HepG2 (cell line): ENCODE measurements at regions not wholly inside any gene's neighbourhood (a gene's known extent, or its start where the extent isn't known, plus 50 kb on each side); places are given as distances from the start of the nearest gene placed in this dataset.

ENCODE experiments used
- ATAC-seq: fragments of 200-7000 bp; cut with Tn5 transposase; 3 replicates; pipeline ENCODE4 v1.9.1; 2020; ENCODE audit warnings: mild to moderate bottlenecking, moderate library complexity
- BruUV-seq: library from RNA; stranded (reverse); fragments of 400-500 nt; replicated peaks from 2 replicates; lab custom pipeline; 2021; lab: Mats Ljungman, UMichigan
- CTCF ChIA-PET: fragments of 300-600 bp; formaldehyde crosslinking; extraction: SDS; loops from one replicate; lab custom pipeline; 2021; ENCODE audit warnings: low total read pairs, inconsistent platforms, low intra/inter-chr PET ratio; lab: Yijun Ruan, JAX
- POLR2A ChIA-PET: fragments of 350-600 bp; sonication (Branson Sonifier 250); formaldehyde crosslinking; loops from one replicate; lab custom pipeline; 2020; ENCODE audit warnings: antibody characterized with exemption, inconsistent platforms; lab: Yijun Ruan, JAX
- DNase-seq: peaks from one replicate; pipeline ENCODE4 v3.0.0-alpha.2; 2015; ENCODE audit warnings: low spot score
- FAIRE-seq: peaks from 3 replicates; lab custom pipeline; 2011; peaks lifted over from hg19 to GRCh38; lab: Jason Lieb, UNC
- H2AFZ ChIP-seq: one replicate; pipeline ENCODE4 v1.6.1; 2011; ENCODE audit warnings: low read length, inconsistent platforms
- H3K27ac ChIP-seq: fragments of 300-600 bp; 3 replicates; pipeline ENCODE4 v1.8.0; 2011; ENCODE audit warnings: mixed run types, mild to moderate bottlenecking, mixed read lengths, low read length, inconsistent platforms; ENCODE audit not compliant: insufficient read depth; ENCODE audit errors: extremely low read length
- H3K27me3 ChIP-seq, 2 experiments: fragments of 200-600 bp in 1 of 2; 2 replicates in 1 of 2; 3 replicates in 1 of 2; pipeline versions ENCODE4 v1.6.0 to v1.8.0; 2011; ENCODE audit warnings: low read length in 2 of 2, mild to moderate bottlenecking in 2 of 2, moderate library complexity in 2 of 2, inconsistent platforms in 1 of 2; ENCODE audit not compliant: insufficient read depth in 2 of 2, control insufficient read depth in 1 of 2
- H3K36me3 ChIP-seq, 2 experiments: fragments of 200-600 bp in 1 of 2; replicated peaks in 1 of 2; 2 replicates in 1 of 2; 3 replicates in 1 of 2; pipeline versions ENCODE4 v1.5.1 to v1.8.0; 2011; ENCODE audit warnings: low read length in 2 of 2, inconsistent platforms in 1 of 2; ENCODE audit not compliant: insufficient read depth in 2 of 2, control insufficient read depth in 1 of 2
- H3K4me1 ChIP-seq: 2 replicates; pipeline ENCODE4 v1.5.1; 2012; ENCODE audit warnings: low read length, inconsistent platforms; ENCODE audit not compliant: insufficient read depth
- H3K4me2 ChIP-seq: 2 replicates; pipeline ENCODE4 v1.6.0; 2011; ENCODE audit warnings: low read depth, low read length, inconsistent platforms
- H3K4me3 ChIP-seq, 3 experiments: fragments of 200-600 bp in 1 of 3; sonication (generic), shearing (Covaris generic) in 1 of 3; replicated peaks in 1 of 3; 2 replicates each; pipeline ENCODE4 v1.5.1; 2011 to 2016; ENCODE audit warnings: low read length in 3 of 3, inconsistent platforms in 2 of 3, low read depth in 2 of 3, mild to moderate bottlenecking in 2 of 3, control low read depth in 1 of 3, mixed read lengths in 1 of 3; ENCODE audit not compliant: insufficient read depth in 1 of 3
- H3K79me2 ChIP-seq: one replicate; pipeline ENCODE4 v1.6.1; 2011; ENCODE audit warnings: low read length, inconsistent platforms; ENCODE audit not compliant: insufficient read depth
- H3K9ac ChIP-seq: 2 replicates; pipeline ENCODE4 v1.6.0; 2011; ENCODE audit warnings: mild to moderate bottlenecking, low read depth, low read length, inconsistent platforms; ENCODE audit not compliant: insufficient read depth
- H3K9me3 ChIP-seq: 2 replicates; pipeline ENCODE4 v1.5.1; 2012; ENCODE audit warnings: mild to moderate bottlenecking, low read length
- H4K20me1 ChIP-seq: 2 replicates; pipeline ENCODE4 v1.6.0; 2011; ENCODE audit warnings: inconsistent platforms, mild to moderate bottlenecking, low read length, moderate library complexity; ENCODE audit not compliant: insufficient read depth
- FOXM1 ChIP-seq: sonication (generic); formaldehyde crosslinking; IDR thresholded peaks from 2 replicates; pipeline ENCODE4 v1.5.0; 2020; ENCODE audit warnings: missing genetic modification reagents
- NONO ChIP-seq, 2 experiments: fragments of 450-650 bp in 1 of 2; sonication (generic) in 1 of 2; formaldehyde crosslinking in 1 of 2; IDR thresholded peaks in 1 of 2; conservative IDR thresholded peaks in 1 of 2; 2 replicates each; pipeline versions ENCODE4 v1.6.1 to v1.8.0; 2017 to 2022; ENCODE audit warnings: mild to moderate bottlenecking in 1 of 2, missing genetic modification reagents in 1 of 2, moderate library complexity in 1 of 2
- SNAI1 ChIP-seq: sonication (generic); formaldehyde crosslinking; IDR thresholded peaks from 2 replicates; pipeline ENCODE4 v1.5.0; 2020; ENCODE audit warnings: mild to moderate bottlenecking, missing genetic modification reagents, borderline replicate concordance
- ZFYVE20 ChIP-seq: sonication (generic); formaldehyde crosslinking; IDR thresholded peaks from 2 replicates; pipeline ENCODE4 v1.8.0; 2023; ENCODE audit warnings: low read depth, mild to moderate bottlenecking, moderate library complexity, missing genetic modification reagents, borderline replicate concordance
- ZNF782 ChIP-seq: sonication (generic); formaldehyde crosslinking; IDR thresholded peaks from 2 replicates; pipeline ENCODE4 v1.4.0; 2020; ENCODE audit warnings: missing genetic modification reagents, mild to moderate bottlenecking, borderline replicate concordance
- ZNF883 ChIP-seq: sonication (generic); formaldehyde crosslinking; IDR thresholded peaks from 2 replicates; pipeline ENCODE4 v1.5.1; 2020; ENCODE audit warnings: mild to moderate bottlenecking, missing genetic modification reagents; ENCODE audit errors: not compliant biosample characterization
- WGBS: methylation state at CpG from one replicate; pipeline ENCODE4 v1.1.6; 2017; ENCODE audit warnings: low lambda C conversion rate; 5-methylcytosine and 5-hydroxymethylcytosine counted together
- in situ Hi-C: cut with HindIII; loops from 2 replicates; pipeline ENCODE4 v1.10.0; 2017; ENCODE audit warnings: low pct_unique_long_range_greater_than_20kb; ENCODE audit not compliant: extremely low pct_ligation_motif_present
- intact Hi-C: fragments of 100-400 bp; cut with micrococcal nuclease; formaldehyde crosslinking; loops from one replicate; pipeline ENCODE4 v1.10.0; 2022; ENCODE audit not compliant: unreplicated experiment
- TF ChIP-seq, protein P1 (sequence below): sonication (generic); formaldehyde crosslinking; IDR thresholded peaks from 2 replicates; pipeline ENCODE4 v1.4.0; 2020; ENCODE audit warnings: mild to moderate bottlenecking, missing genetic modification reagents
- TF ChIP-seq, protein P2 (sequence below): IDR thresholded peaks from 2 replicates; pipeline ENCODE4 v1.6.1; 2016; ENCODE audit warnings: low read depth
- TF ChIP-seq, protein P3 (sequence below): sonication (generic); formaldehyde crosslinking; IDR thresholded peaks from 2 replicates; pipeline ENCODE4 v1.4.0; 2020; ENCODE audit warnings: mild to moderate bottlenecking, missing genetic modification reagents

DNA sequence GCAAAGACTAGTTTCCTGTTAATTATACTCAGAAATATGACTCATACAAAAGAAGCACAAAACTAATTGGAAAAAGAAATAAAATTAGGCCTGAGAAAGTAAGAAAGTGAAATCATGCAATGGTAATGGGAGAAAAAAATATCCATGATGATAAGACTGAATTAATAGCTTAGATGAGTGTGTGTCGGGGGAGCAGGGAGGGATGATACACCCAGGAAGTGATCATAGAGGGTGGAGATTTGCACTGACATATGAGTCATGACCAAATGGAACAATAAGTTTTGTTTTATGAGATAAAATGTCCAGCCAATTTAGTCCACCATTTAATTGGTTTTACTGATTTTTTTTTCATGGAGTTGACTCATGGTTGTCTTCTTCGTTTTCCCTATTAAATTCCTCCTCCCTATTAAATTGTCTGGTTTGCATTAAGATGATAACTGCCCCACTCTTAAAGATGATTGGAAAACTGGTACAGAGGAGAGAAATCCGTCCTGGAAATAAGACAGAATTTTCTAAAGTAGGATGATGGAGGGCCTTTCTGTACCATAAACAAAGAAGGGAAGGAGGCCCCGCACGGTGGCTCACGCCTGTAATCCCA lies 111.7 kb upstream of the KCNJ6 start:
- no peaks in the 10 kb centered on the region for H4K20me1 ChIP-seq
- no TSS peak for BruUV-seq
- intact Hi-C loops = no loop called here
- no peak overlapping the region for H2AFZ ChIP-seq
- WGBS = 24% methylated on average over 6 of the region's 6 CpGs
- FAIRE-seq (no peak), ATAC-seq (no peak), DNase-seq (no peak)
- no peaks in the 10 kb centered on the region for H3K36me3 ChIP-seq
- H3K27ac ChIP-seq = no peak overlapping the region
- H3K4me3 ChIP-seq = no peak overlapping the region
- POLR2A ChIA-PET = no interaction called here
- CTCF ChIA-PET = no interaction called here
- H3K9ac ChIP-seq = no peak overlapping the region
- in situ Hi-C loops = no loop called here
- H3K4me1 ChIP-seq = no peaks in the 10 kb centered on the region
- no peaks in the 10 kb centered on the region for H3K9me3 ChIP-seq
- H3K27me3 ChIP-seq = peaks cover 0 to 1% of the 10 kb centered on the region in 2 experiments; a peak in 2 of 5 replicates
- H3K79me2 ChIP-seq = no peaks in the 10 kb centered on the region
- no peak overlapping the region for H3K4me2 ChIP-seq
- TF ChIP-seq SNAI1 (no peak), NONO (IDR thresholded peaks at IDR 0.05) (no peak), NONO (CRISPR knock-in tag; conservative IDR thresholded peaks at IDR 0.05) (no peak), ZFYVE20 (no peak), ZNF883 (CRISPR knock-in tag) (no peak), FOXM1 (CRISPR knock-in tag) (no peak), ZNF782 (CRISPR knock-in tag) (no peak)
- TF ChIP-seq, protein P1, sequence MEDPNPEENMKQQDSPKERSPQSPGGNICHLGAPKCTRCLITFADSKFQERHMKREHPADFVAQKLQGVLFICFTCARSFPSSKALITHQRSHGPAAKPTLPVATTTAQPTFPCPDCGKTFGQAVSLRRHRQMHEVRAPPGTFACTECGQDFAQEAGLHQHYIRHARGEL (CRISPR knock-in tag) = no peak
- TF ChIP-seq, protein P2, sequence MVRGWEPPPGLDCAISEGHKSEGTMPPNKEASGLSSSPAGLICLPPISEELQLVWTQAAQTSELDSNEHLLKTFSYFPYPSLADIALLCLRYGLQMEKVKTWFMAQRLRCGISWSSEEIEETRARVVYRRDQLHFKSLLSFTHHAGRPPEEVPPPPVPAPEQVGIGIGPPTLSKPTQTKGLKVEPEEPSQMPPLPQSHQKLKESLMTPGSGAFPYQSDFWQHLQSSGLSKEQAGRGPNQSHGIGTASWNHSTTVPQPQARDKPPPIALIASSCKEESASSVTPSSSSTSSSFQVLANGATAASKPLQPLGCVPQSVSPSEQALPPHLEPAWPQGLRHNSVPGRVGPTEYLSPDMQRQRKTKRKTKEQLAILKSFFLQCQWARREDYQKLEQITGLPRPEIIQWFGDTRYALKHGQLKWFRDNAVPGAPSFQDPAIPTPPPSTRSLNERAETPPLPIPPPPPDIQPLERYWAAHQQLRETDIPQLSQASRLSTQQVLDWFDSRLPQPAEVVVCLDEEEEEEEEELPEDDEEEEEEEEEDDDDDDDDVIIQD (CRISPR knock-in tag) = no peak
- TF ChIP-seq, protein P3, sequence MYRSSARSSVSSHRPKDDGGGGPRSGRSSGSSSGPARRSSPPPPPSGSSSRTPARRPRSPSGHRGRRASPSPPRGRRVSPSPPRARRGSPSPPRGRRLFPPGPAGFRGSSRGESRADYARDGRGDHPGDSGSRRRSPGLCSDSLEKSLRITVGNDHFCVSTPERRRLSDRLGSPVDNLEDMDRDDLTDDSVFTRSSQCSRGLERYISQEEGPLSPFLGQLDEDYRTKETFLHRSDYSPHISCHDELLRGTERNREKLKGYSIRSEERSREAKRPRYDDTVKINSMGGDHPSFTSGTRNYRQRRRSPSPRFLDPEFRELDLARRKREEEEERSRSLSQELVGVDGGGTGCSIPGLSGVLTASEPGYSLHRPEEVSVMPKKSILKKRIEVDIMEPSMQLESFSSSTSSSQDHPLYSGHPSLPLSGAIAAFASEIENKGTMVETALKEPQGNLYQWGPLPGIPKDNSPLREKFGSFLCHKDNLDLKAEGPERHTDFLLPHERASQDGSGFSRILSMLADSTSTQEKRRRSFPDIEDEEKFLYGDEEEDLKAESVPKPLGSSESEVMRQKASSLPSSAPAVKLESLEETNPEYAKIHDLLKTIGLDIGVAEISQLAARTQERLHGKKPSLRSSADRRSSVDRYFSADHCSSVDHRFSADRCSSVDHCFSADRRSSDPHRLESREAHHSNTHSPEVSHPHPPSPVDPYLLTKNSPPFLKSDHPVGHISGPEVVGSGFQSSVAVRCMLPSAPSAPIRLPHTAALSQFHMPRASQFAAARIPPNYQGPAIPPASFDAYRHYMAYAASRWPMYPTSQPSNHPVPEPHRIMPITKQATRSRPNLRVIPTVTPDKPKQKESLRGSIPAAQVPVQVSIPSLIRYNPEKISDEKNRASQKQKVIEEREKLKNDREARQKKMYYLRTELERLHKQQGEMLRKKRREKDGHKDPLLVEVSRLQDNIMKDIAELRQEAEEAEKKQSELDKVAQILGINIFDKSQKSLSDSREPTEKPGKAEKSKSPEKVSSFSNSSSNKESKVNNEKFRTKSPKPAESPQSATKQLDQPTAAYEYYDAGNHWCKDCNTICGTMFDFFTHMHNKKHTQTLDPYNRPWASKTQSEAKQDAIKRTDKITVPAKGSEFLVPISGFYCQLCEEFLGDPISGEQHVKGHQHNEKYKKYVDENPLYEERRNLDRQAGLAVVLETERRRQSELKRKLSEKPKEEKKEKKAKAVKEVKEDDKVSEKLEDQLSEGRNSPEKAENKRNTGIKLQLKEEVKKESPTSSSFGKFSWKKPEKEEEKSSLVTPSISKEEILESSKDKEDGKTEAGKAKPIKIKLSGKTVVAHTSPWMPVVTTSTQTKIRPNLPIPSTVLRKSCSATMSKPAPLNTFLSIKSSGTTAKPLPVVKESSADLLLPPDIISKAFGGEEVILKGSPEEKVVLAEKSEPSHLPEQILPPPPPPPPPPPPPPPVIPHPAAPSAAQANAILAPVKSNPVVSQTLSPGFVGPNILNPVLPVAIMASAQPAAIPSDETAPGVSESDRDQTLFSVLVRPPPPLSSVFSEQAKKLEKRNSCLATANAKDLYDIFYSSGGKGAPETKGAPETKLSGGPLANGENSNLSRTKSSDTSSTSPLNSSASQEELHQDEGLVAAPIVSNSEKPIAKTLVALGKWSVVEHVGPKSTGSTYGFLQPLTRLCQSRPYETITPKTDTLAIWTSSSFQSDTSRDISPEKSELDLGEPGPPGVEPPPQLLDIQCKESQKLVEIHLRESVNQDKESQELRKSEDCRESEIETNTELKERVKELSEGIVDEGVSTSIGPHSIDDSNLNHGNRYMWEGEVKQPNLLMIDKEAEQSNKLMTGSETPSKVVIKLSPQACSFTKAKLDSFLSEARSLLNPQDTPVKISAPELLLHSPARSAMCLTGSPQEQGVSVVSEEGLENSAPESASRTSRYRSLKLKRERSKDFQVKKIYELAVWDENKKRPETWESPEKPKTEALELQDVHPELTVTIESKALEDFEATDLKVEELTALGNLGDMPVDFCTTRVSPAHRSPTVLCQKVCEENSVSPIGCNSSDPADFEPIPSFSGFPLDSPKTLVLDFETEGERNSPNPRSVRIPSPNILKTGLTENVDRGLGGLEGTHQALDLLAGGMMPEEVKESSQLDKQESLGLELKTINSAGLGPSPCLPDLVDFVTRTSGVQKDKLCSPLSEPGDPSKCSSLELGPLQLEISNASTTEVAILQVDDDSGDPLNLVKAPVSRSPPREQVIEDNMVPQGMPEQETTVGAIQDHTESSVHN (CRISPR knock-in tag) = no peak
